ENCODE measurements at regions not wholly inside any gene's neighbourhood (a gene's known extent, or its start where the extent isn't known, plus 50 kb on each side); places are given as distances from the start of the nearest gene placed in this dataset.

DNA sequence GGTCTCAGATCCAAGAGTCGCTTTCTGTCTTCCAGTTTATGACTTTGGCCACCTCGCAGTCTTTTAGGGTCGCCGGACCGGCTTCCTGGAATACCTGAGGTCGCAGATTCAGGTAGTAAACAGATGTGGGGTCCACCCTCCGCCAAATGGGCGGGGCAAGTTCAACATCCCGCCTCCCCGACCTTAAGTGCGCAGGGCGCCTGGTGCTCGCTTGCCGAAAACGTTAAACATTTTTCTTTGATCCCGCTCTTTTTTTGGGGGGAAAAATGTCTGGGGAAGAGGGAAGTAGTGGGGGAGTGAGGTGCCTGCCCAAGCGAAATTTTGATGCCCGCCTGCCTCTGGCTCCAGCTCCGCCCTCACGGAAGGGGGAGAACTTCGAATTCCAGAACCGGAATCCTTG lies 73.9 kb upstream of the TBX5 start:
- no peak for TF ChIP-seq CTCF (conservative IDR thresholded peaks at IDR 0.05)
- TF ChIP-seq EZH2 (IDR thresholded peaks at IDR 0.05; ENCODE audit: low read depth): no peak
